NCI-H2107 (cell line): ENCODE measurements at regions not wholly inside any gene's neighbourhood (a gene's known extent, or its start where the extent isn't known, plus 50 kb on each side); places are given as distances from the start of the nearest gene placed in this dataset.

Experiments
- DNase-seq: peaks from one replicate; lab custom pipeline; 2025; lab: John Stamatoyannopoulos, UW

DNA sequence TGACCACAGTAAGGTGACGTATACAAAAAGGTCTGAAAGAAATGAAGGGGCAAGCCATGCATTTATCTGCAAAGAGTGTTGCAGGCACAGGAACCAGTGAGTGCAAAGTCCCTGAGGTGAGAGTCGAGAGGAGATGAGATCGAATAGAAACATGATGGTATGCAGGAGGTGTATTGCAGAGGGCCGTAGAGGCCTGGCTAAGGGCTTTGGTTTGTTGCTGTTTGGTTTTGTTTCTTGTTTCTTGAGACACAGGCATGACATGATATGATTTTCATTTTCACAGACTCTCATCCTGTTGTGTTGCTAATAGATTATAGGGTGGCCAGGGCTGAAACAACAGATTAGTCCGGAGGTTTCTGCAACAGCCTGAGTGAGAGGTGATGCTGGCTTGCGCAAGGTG lies 80.4 kb downstream of the HSPH1 start:
- no peak for DNase-seq

- DNase-seq: no peak
Measured at GRCh38 chr13:31074756-31075155, 86.9 kb downstream of the HSPH1 start.

DNA sequence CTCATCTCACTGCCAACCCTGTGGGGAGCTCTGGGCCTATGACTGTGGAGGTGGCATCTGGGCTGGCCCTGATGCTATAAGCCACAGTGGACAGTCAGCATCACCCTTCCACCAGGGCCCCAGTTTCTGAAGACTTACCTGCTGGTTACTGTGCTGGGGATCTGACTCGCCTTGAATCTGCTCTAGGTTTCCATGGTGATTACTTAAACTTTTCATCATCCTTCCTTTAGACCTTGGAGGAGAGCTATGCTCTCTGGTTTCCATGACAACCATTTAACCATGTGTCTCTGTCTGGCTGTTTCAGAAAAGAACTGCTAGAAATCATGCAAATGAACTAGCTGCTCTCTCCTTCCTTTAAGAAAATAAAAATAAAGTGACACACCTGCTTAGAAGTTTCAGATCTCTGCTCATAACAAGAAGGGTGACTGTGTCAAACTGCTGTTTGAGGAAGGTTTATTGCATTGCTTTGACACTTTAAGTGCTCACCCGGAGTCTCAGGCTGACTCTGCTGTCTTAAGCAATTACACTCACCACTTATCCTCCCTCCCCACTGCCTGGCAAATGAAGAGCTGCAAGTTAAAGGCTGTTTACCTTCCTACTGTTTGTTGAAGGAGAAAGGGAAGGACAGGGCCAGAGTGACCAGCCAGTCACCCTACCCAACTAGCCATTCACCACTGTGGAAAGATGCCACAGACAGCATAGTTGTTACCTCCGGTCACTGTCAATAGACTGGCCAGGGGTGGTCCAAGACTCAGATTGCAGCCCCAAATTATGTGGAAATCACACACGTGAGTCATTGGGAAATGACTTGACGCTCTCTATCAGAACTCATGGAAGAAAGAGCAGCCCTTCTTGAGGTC lies 87.6 kb downstream of the HSPH1 start:
- no peak for DNase-seq

GRCh38 chr13:31072041-31072440 lies 89.7 kb downstream of the HSPH1 start:
- no peak for DNase-seq

DNA sequence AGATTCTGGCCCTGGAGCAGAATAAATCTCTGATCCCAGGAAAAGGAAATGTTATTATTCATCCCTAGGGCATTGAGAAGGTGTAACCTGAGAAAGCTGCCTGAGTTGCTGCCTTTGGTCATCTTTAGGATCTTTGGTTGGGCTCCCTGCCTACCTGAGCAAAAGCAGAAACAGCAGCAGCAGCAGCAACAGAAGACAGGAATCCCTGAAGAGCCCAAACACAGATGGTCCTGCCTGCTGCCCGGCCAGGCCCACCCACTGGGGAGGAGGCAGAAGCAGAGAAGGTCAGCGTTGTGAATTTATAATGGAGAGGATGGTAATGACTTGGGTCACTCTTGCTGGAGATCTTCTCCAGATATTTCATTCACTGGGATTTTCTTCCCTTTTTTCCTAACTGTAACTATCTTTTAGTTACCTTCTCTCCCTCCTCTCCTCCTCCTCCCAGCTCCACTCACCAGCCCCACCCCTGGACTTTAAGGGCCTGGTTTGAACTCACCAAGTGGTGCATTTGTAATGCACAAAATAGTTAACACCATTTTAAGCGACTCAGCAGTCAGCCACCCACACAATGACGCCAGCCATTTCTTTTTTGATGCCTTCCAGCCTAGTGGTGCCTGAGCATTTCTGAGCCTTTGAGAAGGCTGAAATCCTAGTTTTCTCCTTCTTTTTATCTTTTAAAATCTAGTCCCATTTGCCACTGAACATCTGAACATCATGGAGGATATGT lies 91.7 kb downstream of the HSPH1 start:
- no peak for DNase-seq

DNA sequence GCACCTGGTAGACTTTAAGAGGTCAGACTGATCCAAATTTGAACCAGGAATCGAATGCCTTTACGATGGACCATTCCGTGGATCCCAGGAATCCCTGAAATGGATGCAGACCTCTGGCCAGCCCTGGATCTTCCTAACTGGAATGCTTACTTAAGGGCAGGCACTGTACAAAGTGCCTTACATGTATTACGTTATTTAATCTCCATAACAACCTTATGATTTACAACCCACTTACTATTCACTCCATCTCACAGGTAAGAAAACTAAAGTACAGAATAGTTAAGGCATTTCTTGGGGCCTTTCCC lies 93.6 kb downstream of the HSPH1 start:
- DNase-seq: no peak

DNA sequence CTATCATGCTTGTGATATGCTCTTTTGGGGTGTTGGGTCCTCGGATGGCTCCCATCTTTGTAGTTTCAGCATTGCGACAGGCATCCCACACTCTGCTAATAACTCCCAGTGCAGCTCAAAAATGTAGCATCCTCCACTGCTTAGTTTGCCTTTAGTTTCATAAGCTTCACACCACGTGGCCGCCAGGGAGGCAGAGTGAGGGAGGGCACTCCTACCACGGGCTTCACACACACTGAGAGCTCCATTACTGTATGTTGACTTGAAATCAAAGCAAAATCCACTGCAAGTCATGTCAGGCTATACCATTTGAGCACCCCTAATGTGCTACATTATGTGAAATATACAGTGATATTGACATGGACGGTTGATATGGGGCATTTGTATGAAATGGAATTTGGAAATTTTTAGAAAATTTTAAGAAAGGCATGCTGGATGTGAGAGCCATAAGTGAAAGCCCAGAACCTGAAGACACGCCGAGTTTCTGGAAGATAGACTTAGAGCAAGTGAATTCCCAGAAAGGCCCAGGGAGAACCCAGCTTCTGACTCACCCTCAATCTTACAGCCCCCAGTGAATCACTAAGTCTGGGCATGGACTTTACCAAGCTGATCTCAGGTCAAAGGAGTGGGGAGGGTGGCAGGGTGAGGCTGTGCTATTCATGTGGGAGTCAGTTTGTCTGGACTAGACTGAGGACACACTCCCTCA lies 94.1 kb downstream of the HSPH1 start:
- DNase-seq: no peak

DNA sequence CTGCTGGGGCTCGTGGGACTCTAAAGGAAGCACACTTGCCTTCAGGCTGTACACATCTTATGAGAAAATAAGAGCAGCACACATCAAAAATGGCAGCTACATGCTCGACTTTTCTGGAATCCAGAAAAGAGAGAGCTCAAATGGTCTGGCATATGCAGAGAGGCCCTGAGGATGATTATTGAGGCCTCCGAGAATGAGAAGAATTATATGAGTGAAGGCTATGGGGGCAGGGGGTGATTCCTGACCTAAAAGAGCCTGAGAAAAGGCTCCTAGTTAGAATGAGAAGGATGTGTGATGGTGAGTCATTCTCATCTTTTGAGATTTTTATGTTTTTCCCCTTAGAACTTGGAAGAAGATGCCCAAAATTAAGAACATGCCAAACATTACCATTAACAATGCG lies 97.1 kb downstream of the HSPH1 start:
- DNase-seq: no peak

DNA sequence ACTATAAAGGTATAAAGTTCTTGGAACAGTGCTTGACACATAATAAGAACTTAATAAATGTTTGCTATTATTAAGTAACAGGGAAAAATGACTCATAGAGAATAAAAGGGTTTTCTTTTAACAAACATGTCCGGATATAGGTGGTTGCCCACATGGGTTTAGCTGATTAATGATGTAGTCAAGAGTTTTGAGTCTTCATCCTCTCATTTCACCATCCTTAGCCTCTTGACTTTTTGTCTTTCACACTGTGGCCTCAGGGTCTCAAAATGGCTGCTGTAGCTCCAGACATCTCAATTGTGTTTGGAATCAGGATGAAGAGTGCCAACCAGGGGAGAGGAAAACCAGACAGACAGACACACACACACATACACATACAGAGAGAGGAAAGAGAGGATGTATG lies 97.9 kb downstream of the HSPH1 start:
- no peak for DNase-seq

DNA sequence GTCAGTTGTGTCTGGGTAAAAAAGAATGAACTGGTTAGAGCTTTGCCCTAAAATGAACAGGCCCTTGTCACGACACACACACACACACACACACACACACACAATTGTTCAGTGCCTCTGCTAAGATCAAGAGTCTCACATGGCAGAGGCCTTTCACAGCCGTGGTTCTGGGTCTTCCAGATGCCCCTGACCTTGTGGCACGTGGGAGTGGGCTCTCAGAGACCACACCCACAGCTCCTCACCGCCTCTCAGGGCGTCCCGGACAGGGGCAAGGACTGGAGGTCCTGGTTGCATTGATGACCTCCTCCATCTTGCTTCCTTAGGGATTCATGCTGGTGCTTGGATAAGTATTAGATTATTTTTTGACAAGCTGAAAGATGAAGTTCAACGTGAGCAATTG lies 101.0 kb downstream of the HSPH1 start:
- DNase-seq: no peak

GRCh38 chr13:31060220-31060619 lies 101.5 kb downstream of the HSPH1 start:
- DNase-seq: no peak

- no peak for DNase-seq
Measured at GRCh38 chr13:31057403-31058033, 104.2 kb downstream of the HSPH1 start.

DNA sequence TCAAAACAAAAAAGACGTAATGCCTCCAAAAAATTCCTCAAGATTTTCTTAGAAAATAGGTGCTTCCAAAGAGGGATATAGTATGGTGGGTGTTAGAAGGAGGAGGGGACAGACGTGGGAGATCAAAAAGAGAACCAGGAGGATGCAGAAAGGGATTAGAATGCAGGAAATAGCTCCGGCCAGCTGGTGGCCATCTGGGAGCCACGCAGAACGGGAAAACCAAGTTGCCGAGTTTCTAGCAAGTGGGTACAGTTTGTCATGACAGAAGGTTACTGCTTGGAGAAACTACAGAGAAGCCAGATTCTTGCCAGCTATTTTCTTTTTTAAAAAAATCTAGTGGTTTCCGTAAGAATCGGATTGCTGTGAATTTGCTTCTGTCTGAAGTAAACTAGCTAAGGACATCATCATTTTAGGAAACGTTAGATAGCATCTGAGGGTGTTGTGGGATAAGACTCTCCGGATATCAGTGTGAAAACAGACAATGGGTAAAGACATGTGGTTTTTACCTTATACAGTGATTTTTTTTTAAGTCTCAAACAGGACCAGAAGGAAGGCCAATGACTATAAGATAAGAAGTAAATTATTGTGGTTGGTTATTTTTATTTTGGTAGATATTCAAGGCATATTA lies 104.9 kb downstream of the HSPH1 start:
- no peak for DNase-seq

GRCh38 chr13:31055589-31055988 lies 106.1 kb downstream of the HSPH1 start:
- no peak for DNase-seq

- no peak for DNase-seq
Measured at GRCh38 chr13:31054632-31055031, 107.1 kb downstream of the HSPH1 start.

- DNase-seq: no peak
Measured at GRCh38 chr13:31053896-31054295, 107.8 kb downstream of the HSPH1 start.

GRCh38 chr13:31053091-31053490 lies 108.6 kb downstream of the HSPH1 start:
- DNase-seq: no peak

- no peak for DNase-seq
Measured at GRCh38 chr13:31052478-31052877, 109.2 kb downstream of the HSPH1 start.

- no peak for DNase-seq
Measured at GRCh38 chr13:31051999-31052398, 109.7 kb downstream of the HSPH1 start.

GRCh38 chr13:31050486-31051400 lies 111.0 kb downstream of the HSPH1 start:
- no peak for DNase-seq

GRCh38 chr13:31049833-31050232 lies 111.9 kb downstream of the HSPH1 start:
- no peak for DNase-seq
